ENCODE measurements at regions not wholly inside any gene's neighbourhood (a gene's known extent, or its start where the extent isn't known, plus 50 kb on each side); places are given as distances from the start of the nearest gene placed in this dataset.

DNA sequence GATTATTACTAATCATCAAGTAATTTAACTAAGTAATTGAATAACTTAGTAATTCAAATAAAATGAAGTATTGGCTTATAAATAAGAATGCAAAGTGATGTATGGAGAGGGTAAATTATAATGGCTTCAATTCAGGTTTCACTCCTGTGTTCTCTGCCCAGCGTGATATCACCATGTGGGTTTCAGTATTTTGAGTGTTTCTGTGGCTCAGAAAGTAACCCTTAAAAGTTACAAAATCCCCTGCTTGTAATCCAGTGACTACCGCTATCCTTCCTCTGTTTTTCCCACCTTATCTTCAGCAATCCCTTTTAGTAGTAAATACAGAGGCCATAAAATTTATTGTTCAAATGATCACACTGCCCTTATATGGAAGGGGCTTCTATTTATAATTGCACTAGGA, 316.4 kb upstream of the CFAP20DC start:
- TF ChIP-seq, protein P1, sequence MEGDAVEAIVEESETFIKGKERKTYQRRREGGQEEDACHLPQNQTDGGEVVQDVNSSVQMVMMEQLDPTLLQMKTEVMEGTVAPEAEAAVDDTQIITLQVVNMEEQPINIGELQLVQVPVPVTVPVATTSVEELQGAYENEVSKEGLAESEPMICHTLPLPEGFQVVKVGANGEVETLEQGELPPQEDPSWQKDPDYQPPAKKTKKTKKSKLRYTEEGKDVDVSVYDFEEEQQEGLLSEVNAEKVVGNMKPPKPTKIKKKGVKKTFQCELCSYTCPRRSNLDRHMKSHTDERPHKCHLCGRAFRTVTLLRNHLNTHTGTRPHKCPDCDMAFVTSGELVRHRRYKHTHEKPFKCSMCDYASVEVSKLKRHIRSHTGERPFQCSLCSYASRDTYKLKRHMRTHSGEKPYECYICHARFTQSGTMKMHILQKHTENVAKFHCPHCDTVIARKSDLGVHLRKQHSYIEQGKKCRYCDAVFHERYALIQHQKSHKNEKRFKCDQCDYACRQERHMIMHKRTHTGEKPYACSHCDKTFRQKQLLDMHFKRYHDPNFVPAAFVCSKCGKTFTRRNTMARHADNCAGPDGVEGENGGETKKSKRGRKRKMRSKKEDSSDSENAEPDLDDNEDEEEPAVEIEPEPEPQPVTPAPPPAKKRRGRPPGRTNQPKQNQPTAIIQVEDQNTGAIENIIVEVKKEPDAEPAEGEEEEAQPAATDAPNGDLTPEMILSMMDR (IDR thresholded peaks at IDR 0.05 in 4 of 5, conservative IDR thresholded peaks at IDR 0.05 in 1 of 5) = no peak
- no peak for TF ChIP-seq POLR2A (IDR thresholded peaks at IDR 0.05)

Measured in gastrocnemius medialis (tissue), 4 donors.